Breast epithelium (tissue), 4 donors: ENCODE measurements at regions not wholly inside any gene's neighbourhood (a gene's known extent, or its start where the extent isn't known, plus 50 kb on each side); places are given as distances from the start of the nearest gene placed in this dataset.

ENCODE experiments used
- DNase-seq, 2 donors: peaks; one replicate each; pipeline ENCODE4 v3.0.0-alpha.2; 2019; ENCODE audit warnings: low spot score in 2 of 2
- H3K27ac ChIP-seq, 2 donors: fragments of 200-600 bp; sonication (generic) in 1 of 2; one replicate each; pipeline ENCODE4 v1.5.1; 2016 to 2019; ENCODE audit warnings: mild to moderate bottlenecking in 1 of 2
- H3K27me3 ChIP-seq, 2 donors: fragments of 200-600 bp; sonication (generic) in 1 of 2; one replicate each; pipeline versions ENCODE4 v1.5.1 to v1.6.0; 2017 to 2019; ENCODE audit warnings: control low read depth in 1 of 2, mild to moderate bottlenecking in 1 of 2
- H3K36me3 ChIP-seq: fragments of 200-600 bp; one replicate; pipeline ENCODE4 v1.5.1; 2019
- H3K4me1 ChIP-seq, 2 donors: fragments of 200-600 bp; sonication (generic); one replicate each; pipeline ENCODE4 v1.5.1; 2016 to 2019; ENCODE audit warnings: control low read depth in 1 of 2
- H3K4me3 ChIP-seq, 3 donors: fragments of 200-600 bp; sonication (generic); 1 replicate in 2 of 3; 2 replicates in 1 of 3; pipeline ENCODE4 v1.5.1; 2016 to 2019; ENCODE audit warnings: mild to moderate bottlenecking in 3 of 3, moderate library complexity in 2 of 3
- H3K9me3 ChIP-seq, 2 donors: fragments of 200-600 bp; sonication (generic) in 1 of 2; one replicate each; pipeline ENCODE4 v1.5.1; 2016 to 2019; ENCODE audit warnings: control low read depth in 1 of 2
- POLR2A ChIP-seq: fragments of 450-650 bp; IDR thresholded peaks from one replicate; pipeline ENCODE4 v1.6.1; 2016; ENCODE audit warnings: antibody characterized with exemption, mild to moderate bottlenecking, moderate library complexity
- POLR2AphosphoS5 ChIP-seq, 3 donors: sonication (generic); formaldehyde crosslinking; IDR thresholded peaks; one replicate each; pipeline ENCODE4 v1.6.1; 2017; ENCODE audit warnings: antibody characterized with exemption in 3 of 3
- intact Hi-C: fragments of 100-400 bp; cut with DNase I; formaldehyde crosslinking; loops from one replicate; pipeline ENCODE4 v1.15.1; 2023; ENCODE audit warnings: low total_unique reads
- TF ChIP-seq, protein P1 (sequence below), 3 donors: fragments of 450-650 bp; IDR thresholded peaks; one replicate each; pipeline ENCODE4 v1.5.1; 2016 to 2017; ENCODE audit warnings: antibody characterized with exemption in 3 of 3, mild to moderate bottlenecking in 3 of 3, moderate library complexity in 3 of 3

DNA sequence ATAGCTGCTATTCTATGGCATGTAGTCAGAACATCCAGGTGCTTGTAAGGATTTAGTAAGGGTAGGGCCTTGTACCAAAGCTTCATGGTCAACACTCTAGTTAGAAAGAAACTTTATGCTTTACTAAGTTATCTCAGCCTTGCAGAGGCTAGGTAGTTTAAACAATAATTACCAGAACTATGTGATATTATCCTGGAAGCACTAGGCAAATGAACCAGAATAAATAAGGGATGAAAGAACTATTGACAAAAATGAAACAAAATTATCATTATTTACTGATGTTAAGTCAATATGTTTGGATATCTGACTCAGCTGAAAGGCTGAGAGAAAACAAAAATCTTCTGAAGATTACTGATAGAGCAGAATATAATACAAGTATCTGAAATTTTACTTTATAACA is 1089.1 kb upstream of the RAG2 start:
- DNase-seq = no peak
- intact Hi-C loops = no loop called here
- no peak overlapping the region for H3K4me3 ChIP-seq
- TF ChIP-seq POLR2AphosphoS5 (IDR thresholded peaks at IDR 0.05) (no peak), POLR2A (no peak)
- TF ChIP-seq, protein P1, sequence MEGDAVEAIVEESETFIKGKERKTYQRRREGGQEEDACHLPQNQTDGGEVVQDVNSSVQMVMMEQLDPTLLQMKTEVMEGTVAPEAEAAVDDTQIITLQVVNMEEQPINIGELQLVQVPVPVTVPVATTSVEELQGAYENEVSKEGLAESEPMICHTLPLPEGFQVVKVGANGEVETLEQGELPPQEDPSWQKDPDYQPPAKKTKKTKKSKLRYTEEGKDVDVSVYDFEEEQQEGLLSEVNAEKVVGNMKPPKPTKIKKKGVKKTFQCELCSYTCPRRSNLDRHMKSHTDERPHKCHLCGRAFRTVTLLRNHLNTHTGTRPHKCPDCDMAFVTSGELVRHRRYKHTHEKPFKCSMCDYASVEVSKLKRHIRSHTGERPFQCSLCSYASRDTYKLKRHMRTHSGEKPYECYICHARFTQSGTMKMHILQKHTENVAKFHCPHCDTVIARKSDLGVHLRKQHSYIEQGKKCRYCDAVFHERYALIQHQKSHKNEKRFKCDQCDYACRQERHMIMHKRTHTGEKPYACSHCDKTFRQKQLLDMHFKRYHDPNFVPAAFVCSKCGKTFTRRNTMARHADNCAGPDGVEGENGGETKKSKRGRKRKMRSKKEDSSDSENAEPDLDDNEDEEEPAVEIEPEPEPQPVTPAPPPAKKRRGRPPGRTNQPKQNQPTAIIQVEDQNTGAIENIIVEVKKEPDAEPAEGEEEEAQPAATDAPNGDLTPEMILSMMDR (IDR thresholded peaks at IDR 0.05) = no peak
- H3K9me3 ChIP-seq = no peaks in the 10 kb centered on the region
- no peak overlapping the region for H3K27ac ChIP-seq
- no peaks in the 10 kb centered on the region for H3K27me3 ChIP-seq
- H3K4me1 ChIP-seq = no peaks in the 10 kb centered on the region
- H3K36me3 ChIP-seq = no peaks in the 10 kb centered on the region

DNA sequence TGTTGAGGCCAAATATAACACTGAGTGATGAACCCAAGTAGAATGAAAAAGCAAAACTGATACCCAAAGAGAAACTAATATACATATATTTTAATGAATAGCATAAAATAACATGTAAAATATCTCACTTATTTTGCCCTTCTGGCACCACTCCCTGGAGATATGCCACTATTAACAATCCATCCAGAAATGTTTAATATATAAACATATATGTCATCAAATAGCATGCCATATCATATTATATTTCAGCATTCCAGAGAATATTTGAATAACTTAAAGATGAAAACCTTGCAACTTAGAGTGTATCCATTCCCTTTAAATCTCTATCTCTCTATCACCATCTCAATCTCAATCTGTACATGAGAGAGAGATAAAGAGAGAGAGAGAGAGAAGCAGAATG is 1073.3 kb upstream of the RAG2 start:
- no peak overlapping the region for H3K4me3 ChIP-seq

DNA sequence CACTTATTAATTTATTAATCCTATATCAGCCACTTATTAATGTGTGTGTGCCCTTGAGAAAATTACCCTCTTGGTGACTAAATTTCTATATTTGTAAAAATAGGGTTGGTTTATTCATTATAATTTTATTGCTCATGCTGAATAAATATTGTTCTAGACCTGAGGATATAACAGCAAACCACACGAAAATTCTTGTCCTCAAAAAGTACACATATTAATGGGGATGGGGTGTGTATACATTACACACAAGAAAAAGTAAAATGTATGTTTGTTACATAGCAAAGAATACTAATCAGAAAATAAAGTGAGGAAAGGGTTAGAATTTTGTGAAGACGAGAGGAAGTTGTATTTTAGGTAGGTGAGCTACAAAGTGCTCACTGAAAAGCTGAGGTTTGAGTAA is 1068.9 kb upstream of the RAG2 start:
- intact Hi-C loops = no loop called here

More for the DNA sequence above, 1073.3 kb upstream of the RAG2 start:
- H3K27me3 ChIP-seq = no peaks in the 10 kb centered on the region
- TF ChIP-seq POLR2AphosphoS5 (IDR thresholded peaks at IDR 0.05) (no peak), POLR2A (no peak)
- TF ChIP-seq, protein P1 (IDR thresholded peaks at IDR 0.05) = no peak
- DNase-seq = no peak
- H3K9me3 ChIP-seq = no peaks in the 10 kb centered on the region
- intact Hi-C loops = no loop called here
- H3K27ac ChIP-seq = no peak overlapping the region
- no peaks in the 10 kb centered on the region for H3K36me3 ChIP-seq
- H3K4me1 ChIP-seq = no peaks in the 10 kb centered on the region

DNA sequence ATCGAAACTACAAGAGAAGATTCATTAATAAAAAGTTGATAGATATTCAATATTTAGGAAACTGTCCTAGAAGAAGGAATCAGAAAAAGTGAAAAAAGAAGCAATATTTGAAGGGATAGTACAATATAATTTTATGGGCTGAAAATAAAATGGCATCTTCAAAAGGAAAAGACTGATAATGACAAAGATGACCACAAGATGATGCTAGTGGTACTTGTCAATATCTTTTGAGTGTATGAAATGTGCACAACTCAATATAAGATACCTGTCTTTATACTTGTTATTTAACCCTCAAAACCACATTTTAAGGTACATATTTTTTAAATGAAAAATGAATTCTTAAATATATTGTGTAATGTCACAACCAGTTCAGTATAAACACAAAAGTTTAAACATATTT is 1059.6 kb upstream of the RAG2 start:
- Histone ChIP-seq H3K27me3 (no peaks in the 10 kb centered on the region), H3K4me3 (no peak overlapping the region), H3K9me3 (no peaks in the 10 kb centered on the region), H3K27ac (no peak overlapping the region), H3K36me3 (no peaks in the 10 kb centered on the region), H3K4me1 (no peaks in the 10 kb centered on the region)
- TF ChIP-seq POLR2AphosphoS5 (IDR thresholded peaks at IDR 0.05) = no peak
- no peak for TF ChIP-seq POLR2A
- TF ChIP-seq, protein P1 (IDR thresholded peaks at IDR 0.05) = peak in 1 of 3 donors; percentile 23
- no peak for DNase-seq
- intact Hi-C loops = no loop called here

More for the DNA sequence above, 1068.9 kb upstream of the RAG2 start:
- DNase-seq = no peak
- Histone ChIP-seq H3K27me3 (no peaks in the 10 kb centered on the region), H3K4me3 (no peak overlapping the region), H3K9me3 (no peaks in the 10 kb centered on the region), H3K27ac (no peak overlapping the region), H3K4me1 (no peaks in the 10 kb centered on the region), H3K36me3 (no peaks in the 10 kb centered on the region)
- TF ChIP-seq, protein P1 (IDR thresholded peaks at IDR 0.05) = no peak
- no peak for TF ChIP-seq POLR2AphosphoS5 (IDR thresholded peaks at IDR 0.05)
- TF ChIP-seq POLR2A = no peak

DNA sequence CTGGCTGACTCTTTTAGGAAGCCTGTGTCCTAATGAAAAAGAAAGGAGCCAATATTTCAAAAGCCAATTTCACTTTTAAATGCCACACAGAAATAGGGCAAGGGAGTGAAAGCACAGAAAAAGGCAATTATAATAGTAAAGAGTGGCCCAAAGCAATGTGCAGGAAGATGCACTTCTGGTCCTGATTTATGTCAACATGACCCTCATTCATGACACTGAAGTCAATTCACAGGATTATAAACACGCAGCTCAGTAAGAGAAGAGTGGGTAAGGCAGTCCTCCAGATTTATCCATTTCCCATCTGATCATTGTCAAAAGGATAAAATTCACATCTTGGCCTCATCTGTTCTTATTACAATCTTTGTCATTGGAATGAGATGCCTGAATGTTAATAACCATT is 1049.7 kb upstream of the RAG2 start:
- H3K4me1 ChIP-seq = no peaks in the 10 kb centered on the region
- no peaks in the 10 kb centered on the region for H3K36me3 ChIP-seq
- DNase-seq = no peak
- intact Hi-C loops = no loop called here
- no peak overlapping the region for H3K4me3 ChIP-seq
- TF ChIP-seq POLR2A (no peak), POLR2AphosphoS5 (IDR thresholded peaks at IDR 0.05) (no peak)
- TF ChIP-seq, protein P1 (IDR thresholded peaks at IDR 0.05) = no peak
- no peaks in the 10 kb centered on the region for H3K27me3 ChIP-seq
- H3K27ac ChIP-seq = no peak overlapping the region
- H3K9me3 ChIP-seq = no peaks in the 10 kb centered on the region
